GM21360 (cell line): ENCODE measurements at regions not wholly inside any gene's neighbourhood (a gene's known extent, or its start where the extent isn't known, plus 50 kb on each side); places are given as distances from the start of the nearest gene placed in this dataset.
"Not testable (repeated sequence)": the region's sequence is repeated elsewhere in the genome, so short reads cannot be mapped to it uniquely, and the experiment has no call there.

Experiments
- ATAC-seq: cut with Tn5 transposase; IDR thresholded peaks from one replicate; pipeline ENCODE4 v1.9.1; 2021; ENCODE audit warnings: mild to moderate bottlenecking, moderate library complexity; ENCODE audit not compliant: unreplicated experiment

DNA sequence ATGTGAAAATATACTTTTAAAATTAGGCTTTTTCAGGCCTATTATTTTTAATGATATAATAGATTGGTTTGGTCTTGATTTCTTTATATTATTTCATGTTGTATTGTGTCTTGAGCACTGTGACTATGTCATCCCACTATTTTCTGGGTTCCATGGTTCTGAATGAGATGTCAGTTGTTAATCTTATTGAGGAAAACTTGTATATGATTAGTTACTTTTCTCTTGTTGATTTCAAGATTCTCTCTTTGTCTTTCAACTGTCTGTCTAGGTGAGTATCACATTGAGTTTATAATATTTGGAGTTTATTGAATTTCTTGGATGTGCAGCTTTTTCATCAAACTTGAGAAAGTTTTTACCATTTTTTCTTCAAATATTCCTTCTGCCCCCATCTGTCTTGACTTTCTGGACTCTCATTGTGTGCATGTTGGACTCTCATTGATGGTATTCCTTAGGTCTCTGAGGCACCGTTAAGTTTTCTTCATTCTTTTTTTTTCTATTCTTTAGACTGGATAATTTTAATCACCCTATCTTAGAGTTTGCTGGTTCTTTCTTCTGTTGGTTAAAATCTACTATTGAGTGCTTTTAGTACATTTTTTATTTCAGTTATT, 175.8 kb downstream of the TMEM167A start:
- ATAC-seq, result no peak

DNA sequence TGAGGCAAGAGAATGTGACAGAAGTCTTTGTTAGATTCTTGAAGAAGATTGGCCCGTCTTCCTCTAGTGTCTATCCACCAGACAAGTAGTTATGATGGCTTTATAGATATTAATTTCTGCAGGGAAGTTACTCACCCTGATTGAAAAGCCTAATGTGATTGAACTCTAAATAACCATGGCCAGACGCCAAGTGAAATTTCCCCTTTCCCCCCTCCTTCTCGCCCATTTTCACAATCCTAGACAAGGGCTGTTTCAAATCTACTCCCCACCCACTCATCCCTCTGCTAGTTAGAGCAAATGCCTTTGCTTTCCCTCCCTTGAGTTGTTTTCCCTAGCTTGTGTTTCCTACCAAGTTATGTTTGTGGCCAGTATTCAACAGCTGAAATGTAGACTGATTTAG, 182.5 kb downstream of the TMEM167A start:
- no peak for ATAC-seq

DNA sequence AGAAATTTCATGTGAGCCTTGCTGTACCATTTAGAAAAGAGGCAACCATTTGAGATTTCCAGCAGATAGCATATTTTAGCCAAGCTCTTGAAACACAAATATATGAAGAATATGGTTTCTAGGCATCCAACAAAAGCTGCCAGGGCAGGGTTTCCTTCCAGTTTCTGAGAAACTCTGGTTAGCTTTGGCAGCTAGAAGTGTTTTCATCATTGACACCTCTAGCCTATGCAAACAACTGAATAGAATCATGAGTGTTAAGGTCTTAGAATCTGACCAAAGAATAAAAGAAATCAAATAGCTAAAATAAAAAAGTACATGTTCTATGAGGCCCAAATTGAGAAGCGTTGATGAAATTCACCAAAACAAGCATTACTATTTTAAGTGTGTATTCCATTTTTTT, 188.1 kb downstream of the TMEM167A start:
- ATAC-seq, result no peak

DNA sequence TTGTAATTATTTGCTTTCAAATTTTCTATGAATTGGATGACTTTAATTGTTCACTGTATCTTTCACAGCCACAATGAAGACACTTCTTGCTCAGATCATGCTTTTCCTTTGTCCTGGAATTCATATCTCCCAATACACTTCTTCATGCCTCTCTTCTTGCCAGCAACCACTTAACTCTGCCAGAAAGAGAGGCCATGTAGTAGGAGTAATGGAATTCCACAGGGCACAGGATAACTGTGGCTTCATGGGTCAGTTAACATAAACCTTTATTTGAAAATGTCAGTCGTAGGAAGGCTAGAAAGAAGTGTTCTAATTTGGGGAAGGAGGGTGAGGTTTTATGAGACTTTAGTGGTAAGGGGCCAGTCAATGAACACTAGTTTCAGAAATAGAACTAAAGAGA, 190.3 kb downstream of the TMEM167A start:
- no peak for ATAC-seq

DNA sequence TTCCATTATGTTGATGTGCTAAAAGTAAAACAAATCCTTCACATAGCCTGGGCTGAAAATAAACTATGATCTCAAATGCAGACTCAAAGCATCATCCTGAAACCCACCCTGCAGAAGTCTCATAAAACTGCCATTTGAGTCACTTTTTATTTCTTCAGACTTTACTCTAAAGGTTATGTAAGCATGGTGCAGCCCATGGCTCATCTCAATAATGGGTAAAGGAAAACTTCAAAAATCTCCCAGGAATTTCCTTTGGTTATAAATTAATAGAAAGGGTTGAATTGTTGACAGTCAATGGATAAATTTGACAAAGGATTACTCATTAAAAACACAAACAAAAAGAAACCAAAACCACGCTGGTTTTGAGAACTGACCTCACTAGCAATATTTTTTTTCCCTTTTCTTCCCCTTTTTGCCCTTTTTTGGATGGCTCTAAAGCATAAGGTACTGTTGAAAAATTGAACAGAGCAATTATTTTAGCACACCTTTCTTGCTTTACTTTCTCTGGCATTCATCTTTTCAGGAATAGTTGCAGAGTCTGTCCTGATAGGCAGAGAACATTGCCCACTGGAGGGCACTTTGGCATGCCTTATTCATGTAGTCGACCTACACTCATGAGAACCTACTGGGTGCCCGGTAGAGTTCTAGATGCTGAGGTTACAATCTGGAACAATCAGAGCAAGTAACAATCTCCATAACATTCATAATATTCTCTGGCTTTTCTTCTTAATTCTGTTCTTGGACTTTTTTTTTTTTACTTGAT, 191.4 kb downstream of the TMEM167A start:
- ATAC-seq, result no peak

DNA sequence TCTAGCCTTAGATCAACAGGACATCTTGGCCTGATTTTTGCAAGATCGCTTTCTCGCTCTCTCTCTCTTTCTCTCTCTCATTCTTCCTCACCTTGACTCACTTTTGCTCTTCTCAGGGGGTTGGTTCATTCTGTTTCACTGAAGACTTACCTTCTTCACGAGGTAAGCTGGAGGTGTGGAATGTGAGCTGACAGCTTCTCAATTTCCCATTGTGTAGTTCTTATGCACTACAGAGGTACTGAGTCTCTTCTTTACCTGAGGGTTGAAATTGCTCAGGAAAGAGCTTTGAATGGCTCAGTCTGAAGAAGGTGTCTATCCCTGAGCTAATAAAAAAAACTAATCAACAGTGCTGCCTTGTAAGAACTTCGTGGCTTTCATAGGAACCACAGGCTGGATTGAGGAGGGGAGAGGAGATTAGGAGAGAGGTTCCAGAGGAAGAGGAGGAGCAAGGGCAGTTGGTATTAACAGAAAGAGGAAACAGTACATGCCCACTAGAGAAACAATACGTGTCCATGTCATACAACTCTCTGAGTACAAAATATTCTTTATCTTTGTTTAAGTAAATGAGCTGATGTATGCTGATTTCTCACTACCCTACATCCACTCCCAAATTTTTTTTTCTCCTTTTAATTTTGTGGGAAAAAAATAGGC, 192.2 kb downstream of the TMEM167A start:
- no peak for ATAC-seq

DNA sequence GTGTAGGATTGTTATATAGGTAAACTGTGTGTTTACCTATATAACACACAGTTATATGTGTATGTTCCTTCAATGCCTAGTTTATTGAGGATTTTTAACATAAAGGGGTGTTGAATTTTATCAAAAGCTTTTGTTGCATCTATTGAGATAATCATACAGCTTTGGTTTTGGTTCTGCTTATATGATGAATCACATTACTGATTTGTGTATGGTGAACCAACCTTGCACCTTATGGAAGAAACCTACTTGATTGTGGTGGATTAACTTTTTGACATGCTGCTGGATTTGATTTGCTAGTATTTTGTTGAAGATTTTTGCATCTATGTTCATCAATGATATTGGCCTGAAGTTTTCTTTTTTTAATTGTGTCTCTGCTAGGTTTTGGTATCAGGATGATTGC, 194.9 kb downstream of the TMEM167A start:
- ATAC-seq, result no peak

DNA sequence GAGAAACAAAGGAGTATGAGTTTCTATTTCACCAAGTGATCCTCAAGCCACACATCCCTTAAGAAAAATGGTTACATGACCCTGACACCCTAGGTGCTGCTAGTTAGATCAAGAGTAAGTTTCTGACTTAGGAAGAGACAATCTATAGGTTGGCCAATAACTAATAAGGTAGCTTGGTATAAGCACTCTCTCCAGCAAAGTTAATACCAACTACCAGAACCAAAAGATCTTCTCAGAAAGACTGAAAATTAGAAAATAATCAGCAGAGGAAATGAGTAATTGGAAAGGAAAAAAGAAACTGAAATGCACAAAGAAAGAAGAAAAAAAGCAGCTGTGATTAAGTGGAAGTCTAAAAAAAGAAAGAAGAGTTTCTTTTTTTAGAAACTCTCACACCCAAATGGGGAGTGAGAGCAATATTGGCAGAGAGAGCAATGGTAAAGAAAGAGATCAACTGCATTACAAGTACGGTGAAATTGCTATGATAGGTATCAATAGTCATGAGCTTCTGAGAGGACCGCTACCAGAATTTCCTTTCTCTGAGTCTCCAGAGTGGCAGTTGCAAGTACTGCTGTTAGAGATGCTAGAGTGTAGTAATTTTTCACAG, 195.5 kb downstream of the TMEM167A start:
- ATAC-seq, result peak; percentile 45

DNA sequence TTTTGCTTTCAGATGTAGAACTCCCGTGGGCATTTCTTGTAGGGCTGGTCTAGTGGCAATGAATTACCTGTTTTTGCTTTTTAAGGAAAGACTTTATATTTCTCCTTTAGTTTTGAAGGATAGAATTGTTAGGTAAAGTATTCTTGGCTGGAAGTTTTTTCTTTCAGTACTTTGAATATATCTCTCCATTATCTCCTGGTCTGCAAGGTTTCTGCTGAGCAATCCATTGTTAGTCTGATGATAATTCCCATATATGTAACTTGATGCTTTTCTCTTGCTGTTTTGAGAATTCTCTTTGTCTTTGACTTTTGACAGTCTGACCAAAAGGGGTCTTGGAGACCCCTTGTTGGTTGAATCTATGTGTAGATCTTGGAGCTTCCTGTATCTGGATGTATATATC, 198.1 kb downstream of the TMEM167A start:
- ATAC-seq, result no peak

DNA sequence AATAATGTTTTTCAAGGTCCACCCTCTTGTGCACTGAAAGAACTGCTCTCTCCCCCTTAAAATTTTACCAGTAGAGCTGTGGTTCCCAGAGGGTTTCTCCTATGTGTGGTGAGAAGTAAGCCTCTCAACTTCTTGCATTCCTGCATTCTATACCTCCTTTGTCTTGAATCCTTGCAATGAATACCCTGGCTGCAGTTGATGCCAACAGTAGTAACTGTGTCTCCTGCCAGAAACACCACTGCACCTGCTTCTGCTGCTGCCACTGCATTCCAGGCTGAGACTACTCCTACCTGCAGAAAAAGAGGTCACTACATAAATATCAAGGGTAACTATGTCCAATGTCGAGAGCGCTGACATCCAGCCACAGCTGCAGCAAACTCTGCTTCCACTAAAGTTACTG, 203.7 kb downstream of the TMEM167A start:
- no peak for ATAC-seq

DNA sequence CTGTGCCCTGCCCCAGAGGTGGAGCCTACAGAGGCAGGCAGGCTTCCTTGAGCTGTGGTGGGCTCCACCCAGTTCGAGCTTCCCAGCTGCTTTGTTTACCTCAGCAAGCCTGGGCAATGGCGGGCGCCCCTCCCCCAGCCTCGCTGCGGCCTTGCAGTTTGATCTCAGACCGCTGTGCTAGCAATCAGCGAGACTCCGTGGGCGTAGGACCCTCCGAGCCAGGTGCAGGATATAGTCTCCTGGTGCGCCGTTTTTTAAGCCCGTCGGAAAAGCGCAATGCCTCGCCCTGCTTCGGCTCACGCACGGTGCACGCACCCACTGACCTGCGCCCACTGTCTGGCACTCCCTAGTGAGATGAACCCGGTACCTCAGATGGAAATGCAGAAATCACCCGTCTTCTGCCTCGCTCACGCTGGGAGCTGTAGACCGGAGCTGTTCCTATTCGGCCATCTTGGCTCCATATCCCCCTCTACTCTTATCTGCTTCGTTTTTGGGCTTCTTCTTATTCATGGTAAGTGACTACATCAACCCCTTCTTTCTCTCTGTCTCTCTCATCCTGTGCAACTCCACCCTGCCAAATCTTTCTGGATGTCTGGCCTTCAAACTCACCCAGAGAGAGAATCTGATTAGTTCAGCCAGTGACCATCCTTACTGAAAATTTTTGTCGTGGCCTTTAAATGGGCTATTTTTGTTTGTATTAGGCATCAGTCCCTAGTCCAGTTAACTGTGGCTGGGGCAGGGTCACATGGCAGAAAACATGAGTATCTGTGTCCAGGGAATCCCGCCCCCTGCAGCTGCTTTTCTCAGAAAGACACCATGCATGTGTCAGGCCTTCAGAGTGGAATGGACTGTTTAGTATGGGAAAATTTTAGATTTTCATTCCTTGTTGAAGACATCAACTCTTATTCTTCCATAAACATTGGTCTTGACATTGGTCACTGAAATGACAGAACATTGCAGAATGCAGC, 204.6 kb downstream of the TMEM167A start:
- not testable (repeated sequence) for ATAC-seq

DNA sequence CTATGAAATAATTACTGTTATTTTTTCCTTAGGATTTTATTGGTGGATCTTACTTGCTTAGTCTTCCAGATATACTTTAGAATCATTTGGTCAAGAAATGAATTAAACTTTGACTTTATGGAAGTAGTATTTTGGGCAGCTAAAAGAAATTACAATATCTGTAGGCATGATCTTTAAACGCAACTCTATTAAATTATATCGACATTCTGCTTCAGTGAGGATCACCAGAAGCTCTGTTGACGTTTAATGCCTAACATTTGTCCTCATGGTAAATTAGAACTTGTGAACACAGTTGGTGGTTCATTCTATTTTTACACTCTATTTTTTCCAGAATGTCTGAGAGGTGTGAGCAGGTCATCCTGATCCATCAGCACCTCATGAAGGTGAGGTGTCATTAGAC, 211.6 kb downstream of the TMEM167A start:
- no peak for ATAC-seq

DNA sequence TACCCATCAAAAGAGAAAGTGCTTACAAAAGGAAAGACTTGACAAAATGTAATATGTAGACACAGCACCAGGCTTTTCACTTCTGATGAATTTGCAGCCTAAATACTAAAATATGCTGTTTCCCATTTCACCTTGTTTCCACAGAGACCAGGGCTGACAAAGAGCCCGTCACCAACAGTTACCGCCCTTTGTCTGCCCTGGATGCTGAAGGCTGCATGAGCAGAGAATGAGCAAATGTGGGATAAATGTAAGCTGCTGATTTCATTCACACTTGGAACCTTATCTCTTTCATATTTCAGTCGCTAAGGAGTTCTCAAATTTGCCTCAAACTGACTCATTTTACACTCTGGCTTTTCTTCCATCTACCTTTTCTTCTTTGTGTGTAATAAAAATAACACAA, 213.9 kb downstream of the TMEM167A start:
- ATAC-seq, result no peak

DNA sequence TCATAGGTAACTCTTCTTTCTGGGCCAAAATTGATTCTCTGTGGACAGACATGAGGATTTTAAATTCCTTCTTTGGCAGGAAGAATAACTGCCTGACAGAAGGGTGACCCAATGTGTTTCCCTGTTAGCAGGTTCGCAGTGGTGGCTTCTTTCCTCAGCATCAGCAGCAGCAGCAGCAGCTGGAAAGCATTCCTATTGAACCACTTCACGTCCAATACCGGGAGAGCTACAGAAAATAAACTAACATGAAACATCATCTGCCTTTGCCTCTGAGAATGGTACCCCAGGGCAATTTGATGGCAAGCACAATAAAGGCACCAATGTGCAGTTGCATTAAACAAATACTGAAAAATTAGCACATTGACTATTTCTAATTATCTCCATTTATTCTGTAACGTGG, 214.5 kb downstream of the TMEM167A start:
- ATAC-seq, result no peak

DNA sequence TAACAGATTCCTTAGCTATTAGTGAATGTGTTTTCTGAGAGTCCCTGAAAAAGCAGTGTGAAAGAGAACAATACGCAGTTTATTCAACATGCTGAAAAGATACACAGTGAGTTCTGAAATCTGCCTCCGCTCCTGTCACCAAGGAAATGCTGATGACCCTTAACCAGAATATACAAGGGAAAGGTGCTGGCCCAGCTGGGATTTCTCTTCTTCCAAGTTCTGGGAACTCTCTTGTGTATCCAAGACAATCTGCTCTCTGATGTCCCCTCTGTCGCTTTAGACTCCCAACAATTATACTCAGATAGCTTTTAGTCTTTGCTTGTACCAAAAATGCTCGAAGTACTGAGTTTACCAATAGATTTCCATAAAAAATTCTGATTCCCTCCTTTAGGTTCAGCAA, 214.9 kb downstream of the TMEM167A start:
- no peak for ATAC-seq

DNA sequence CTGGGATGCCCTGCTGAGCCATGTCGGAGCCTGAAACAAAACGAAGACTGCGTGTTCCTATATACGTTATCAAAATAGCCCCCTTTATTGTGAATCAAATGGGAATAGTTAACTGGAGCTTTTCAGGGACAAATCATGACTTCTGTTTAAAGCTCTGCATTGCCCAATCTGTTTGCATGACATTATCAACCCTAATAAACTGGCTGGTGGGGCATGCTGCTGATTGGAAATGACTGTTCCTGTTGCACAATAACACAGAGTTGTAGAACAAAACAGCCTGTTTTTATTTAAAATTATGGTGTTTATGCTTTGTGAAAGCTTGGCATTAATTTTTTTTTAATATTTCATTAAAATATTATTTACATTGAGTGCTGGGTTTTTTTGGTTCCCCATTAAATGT, 215.5 kb downstream of the TMEM167A start:
- no peak for ATAC-seq

DNA sequence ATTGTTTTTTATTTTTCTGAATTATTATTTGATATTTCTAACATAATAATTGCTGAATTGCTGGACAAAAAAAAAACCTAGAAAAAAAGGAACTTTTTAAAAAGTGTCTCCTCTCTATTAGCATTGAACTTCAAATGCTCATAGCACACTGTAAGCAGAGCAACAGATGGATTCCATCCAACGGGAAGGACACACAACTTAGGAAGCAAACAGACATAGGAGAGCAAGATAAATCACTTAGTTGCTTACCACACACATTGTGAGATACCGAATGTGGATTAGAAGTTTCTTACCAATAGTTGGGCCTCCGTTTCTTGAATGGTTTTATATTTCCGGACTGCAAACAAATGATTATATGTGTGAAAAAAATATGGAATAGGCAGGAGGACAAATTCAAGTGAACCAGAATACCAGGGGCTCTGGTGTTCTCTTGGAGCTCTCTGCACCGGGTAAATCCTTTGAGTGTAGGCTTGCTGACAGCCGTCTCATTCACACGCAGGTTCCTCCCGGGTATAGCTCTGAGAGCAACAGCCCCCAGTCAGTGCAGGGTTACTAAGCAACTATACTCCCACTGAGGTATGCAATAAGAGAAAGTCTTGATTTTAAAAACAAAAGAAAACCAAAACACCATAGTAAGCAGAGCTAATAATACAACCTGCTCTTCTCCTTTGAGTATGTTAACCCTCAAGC, 217.6 kb downstream of the TMEM167A start:
- no peak for ATAC-seq

DNA sequence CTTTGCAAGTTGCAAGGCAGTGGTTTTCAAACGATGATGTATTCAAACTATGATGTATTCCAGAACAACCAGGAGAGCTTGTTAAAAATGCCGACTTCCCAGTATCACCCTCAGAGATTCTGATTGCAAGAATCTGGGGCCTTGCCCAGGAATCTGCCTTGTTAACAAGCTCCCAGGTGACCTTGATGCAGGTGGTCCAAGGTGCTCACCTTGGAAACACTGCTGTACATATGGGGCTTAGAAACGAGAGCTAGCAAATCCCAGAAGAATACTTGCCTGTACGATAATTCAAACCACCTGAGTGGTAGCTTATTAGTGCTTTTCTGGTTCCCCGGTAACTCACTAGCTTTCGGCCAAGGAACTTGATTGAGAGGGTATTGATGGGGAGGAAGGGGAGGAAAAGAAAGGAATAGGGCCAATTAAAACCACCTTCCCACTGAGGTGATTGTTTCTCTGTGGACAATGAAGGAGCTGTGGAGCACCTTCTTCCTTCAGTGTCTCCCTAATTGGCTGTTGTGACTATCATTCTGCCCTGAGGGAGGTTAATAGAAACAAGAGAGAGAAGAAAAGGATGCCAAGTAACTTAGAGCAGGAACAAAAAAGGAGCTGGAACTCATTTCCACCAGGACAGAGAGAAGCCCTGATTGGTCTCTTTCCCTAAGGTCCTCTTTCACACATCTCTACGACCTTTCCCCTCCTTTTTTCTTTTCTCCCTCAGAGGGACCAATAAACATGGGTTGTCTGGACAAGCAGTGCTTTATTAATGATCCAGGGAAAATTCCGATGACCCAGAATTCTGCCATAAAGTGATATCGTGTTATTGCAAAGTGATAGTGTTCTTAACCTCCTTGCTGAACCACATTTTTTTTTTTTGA, 218.8 kb downstream of the TMEM167A start:
- no peak for ATAC-seq

DNA sequence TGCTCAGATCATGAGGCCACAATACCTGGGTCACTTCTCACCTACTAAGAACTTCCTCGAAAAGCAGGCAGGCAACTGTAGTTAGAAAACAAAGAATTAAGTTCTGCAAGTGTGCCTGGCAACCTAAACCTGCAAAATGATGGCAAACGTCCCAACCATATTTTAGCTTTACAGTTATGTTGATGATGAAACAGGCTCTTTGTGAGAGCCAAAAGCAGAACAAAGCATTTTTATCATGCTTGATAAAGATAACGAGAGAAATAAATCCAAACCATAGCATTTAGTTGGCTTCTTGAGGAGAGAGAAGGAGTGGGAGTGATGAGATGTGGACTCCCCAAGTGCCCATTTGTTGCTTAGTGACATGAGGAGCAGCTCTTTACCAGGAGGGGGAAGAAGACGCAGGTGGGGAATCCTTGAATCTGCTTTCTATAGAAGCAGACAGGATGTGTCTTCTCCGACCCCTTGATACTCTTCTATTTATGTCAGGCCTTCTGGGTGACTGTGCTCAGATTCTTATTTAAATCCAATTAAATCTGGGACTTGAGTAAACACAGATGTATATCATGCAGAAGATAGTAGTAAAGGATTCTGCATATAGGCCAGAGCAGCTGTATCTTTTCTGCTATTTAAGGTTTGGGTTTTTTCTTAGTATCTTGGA, 221.2 kb downstream of the TMEM167A start:
- no peak for ATAC-seq
